ENCODE measurements at regions not wholly inside any gene's neighbourhood (a gene's known extent, or its start where the extent isn't known, plus 50 kb on each side); places are given as distances from the start of the nearest gene placed in this dataset.

DNA sequence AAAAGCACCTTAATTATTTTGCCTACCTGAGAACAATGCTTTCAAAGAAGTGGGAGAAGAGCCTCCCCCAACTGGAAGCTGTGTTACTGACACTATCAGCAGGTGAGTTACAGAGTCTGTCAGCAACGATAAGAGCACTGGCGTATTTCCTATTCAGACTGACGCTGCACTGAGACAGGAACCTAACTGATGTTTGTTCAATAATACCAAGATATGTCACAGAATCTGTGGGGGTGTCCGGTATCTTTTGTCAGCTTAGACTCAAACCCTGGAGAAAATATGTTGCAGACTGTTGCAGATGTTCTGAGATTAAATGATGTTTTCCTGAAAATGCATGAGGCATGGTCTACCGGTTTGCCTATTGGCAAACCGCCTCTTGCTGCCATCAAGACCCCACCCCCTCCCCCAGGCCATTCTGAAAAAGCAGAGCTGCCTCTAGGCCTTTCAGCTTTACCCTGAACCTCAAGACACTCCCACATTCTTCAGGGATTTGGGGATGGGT, 115.2 kb upstream of the KIT start (continued):
- peak; percentile 93 for TF ChIP-seq TCF3 (CRISPR knock-in tag; IDR thresholded peaks at IDR 0.05)
- TF ChIP-seq, protein P1, sequence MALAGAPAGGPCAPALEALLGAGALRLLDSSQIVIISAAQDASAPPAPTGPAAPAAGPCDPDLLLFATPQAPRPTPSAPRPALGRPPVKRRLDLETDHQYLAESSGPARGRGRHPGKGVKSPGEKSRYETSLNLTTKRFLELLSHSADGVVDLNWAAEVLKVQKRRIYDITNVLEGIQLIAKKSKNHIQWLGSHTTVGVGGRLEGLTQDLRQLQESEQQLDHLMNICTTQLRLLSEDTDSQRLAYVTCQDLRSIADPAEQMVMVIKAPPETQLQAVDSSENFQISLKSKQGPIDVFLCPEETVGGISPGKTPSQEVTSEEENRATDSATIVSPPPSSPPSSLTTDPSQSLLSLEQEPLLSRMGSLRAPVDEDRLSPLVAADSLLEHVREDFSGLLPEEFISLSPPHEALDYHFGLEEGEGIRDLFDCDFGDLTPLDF (CRISPR knock-in tag; IDR thresholded peaks at IDR 0.05): no peak
- peak; percentile 83 for TF ChIP-seq LEF1 (IDR thresholded peaks at IDR 0.05)
- TF ChIP-seq SMARCC2 (IDR thresholded peaks at IDR 0.05; ENCODE audit: low read depth): peak; percentile 82; the same call in 1 of the 2 replicates
- TF ChIP-seq XRCC3 (IDR thresholded peaks at IDR 0.05): no peak
- TF ChIP-seq RBM15 (IDR thresholded peaks at IDR 0.05; ENCODE audit: insufficient read depth, low read length): no peak
- no peak for TF ChIP-seq DNMT1 (IDR thresholded peaks at IDR 0.05)
- TF ChIP-seq, protein P2, sequence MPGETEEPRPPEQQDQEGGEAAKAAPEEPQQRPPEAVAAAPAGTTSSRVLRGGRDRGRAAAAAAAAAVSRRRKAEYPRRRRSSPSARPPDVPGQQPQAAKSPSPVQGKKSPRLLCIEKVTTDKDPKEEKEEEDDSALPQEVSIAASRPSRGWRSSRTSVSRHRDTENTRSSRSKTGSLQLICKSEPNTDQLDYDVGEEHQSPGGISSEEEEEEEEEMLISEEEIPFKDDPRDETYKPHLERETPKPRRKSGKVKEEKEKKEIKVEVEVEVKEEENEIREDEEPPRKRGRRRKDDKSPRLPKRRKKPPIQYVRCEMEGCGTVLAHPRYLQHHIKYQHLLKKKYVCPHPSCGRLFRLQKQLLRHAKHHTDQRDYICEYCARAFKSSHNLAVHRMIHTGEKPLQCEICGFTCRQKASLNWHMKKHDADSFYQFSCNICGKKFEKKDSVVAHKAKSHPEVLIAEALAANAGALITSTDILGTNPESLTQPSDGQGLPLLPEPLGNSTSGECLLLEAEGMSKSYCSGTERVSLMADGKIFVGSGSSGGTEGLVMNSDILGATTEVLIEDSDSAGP (CRISPR knock-in tag; IDR thresholded peaks at IDR 0.05): no peak
- TF ChIP-seq, protein P3, sequence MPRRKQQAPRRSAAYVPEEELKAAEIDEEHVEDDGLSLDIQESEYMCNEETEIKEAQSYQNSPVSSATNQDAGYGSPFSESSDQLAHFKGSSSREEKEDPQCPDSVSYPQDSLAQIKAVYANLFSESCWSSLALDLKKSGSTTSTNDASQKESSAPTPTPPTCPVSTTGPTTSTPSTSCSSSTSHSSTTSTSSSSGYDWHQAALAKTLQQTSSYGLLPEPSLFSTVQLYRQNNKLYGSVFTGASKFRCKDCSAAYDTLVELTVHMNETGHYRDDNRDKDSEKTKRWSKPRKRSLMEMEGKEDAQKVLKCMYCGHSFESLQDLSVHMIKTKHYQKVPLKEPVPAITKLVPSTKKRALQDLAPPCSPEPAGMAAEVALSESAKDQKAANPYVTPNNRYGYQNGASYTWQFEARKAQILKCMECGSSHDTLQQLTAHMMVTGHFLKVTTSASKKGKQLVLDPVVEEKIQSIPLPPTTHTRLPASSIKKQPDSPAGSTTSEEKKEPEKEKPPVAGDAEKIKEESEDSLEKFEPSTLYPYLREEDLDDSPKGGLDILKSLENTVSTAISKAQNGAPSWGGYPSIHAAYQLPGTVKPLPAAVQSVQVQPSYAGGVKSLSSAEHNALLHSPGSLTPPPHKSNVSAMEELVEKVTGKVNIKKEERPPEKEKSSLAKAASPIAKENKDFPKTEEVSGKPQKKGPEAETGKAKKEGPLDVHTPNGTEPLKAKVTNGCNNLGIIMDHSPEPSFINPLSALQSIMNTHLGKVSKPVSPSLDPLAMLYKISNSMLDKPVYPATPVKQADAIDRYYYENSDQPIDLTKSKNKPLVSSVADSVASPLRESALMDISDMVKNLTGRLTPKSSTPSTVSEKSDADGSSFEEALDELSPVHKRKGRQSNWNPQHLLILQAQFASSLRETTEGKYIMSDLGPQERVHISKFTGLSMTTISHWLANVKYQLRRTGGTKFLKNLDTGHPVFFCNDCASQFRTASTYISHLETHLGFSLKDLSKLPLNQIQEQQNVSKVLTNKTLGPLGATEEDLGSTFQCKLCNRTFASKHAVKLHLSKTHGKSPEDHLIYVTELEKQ (CRISPR knock-in tag; IDR thresholded peaks at IDR 0.05): no peak
- peak; percentile 95 for TF ChIP-seq SMARCA4 (IDR thresholded peaks at IDR 0.05)
- peak; percentile 79 for TF ChIP-seq MTA1 (IDR thresholded peaks at IDR 0.05; ENCODE audit: borderline replicate concordance)
- TF ChIP-seq, protein P4, sequence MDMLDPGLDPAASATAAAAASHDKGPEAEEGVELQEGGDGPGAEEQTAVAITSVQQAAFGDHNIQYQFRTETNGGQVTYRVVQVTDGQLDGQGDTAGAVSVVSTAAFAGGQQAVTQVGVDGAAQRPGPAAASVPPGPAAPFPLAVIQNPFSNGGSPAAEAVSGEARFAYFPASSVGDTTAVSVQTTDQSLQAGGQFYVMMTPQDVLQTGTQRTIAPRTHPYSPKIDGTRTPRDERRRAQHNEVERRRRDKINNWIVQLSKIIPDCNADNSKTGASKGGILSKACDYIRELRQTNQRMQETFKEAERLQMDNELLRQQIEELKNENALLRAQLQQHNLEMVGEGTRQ (CRISPR knock-in tag; IDR thresholded peaks at IDR 0.05): no peak
- TF ChIP-seq MTA2 (IDR thresholded peaks at IDR 0.05; ENCODE audit: low read depth): peak; percentile 86
- TF ChIP-seq EGR1 (conservative IDR thresholded peaks at IDR 0.05): peak; percentile 86
- TF ChIP-seq PML (IDR thresholded peaks at IDR 0.05; ENCODE audit: low read length): peak; percentile 86
- peak; percentile 68; the same call in 1 of the 2 replicates for TF ChIP-seq BCOR (IDR thresholded peaks at IDR 0.05)
- no peak for TF ChIP-seq SMC3 (conservative IDR thresholded peaks at IDR 0.05; ENCODE audit: insufficient read depth, low read depth, low read length)
- no peak for TF ChIP-seq ZNF589 (CRISPR knock-in tag; IDR thresholded peaks at IDR 0.05; ENCODE audit: low read depth)
- no peak for TF ChIP-seq CHCHD3 (CRISPR knock-in tag; IDR thresholded peaks at IDR 0.05)
- 0 out of 2 replicates have a peak, but pooled peaks have one; percentile 23 for TF ChIP-seq MAFK (IDR thresholded peaks at IDR 0.05; ENCODE audit: low read length)
- TF ChIP-seq, protein P5, sequence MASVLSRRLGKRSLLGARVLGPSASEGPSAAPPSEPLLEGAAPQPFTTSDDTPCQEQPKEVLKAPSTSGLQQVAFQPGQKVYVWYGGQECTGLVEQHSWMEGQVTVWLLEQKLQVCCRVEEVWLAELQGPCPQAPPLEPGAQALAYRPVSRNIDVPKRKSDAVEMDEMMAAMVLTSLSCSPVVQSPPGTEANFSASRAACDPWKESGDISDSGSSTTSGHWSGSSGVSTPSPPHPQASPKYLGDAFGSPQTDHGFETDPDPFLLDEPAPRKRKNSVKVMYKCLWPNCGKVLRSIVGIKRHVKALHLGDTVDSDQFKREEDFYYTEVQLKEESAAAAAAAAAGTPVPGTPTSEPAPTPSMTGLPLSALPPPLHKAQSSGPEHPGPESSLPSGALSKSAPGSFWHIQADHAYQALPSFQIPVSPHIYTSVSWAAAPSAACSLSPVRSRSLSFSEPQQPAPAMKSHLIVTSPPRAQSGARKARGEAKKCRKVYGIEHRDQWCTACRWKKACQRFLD (CRISPR knock-in tag; IDR thresholded peaks at IDR 0.05): peak; percentile 88
- peak; percentile 66 for TF ChIP-seq GABPA (tag; conservative IDR thresholded peaks at IDR 0.05; ENCODE audit: low read depth)
- peak; percentile 97 for TF ChIP-seq ARID1B (IDR thresholded peaks at IDR 0.05)
